GM12872 (cell line): ENCODE measurements at regions not wholly inside any gene's neighbourhood (a gene's known extent, or its start where the extent isn't known, plus 50 kb on each side); places are given as distances from the start of the nearest gene placed in this dataset.

Experiments used
- CTCF ChIP-seq: IDR thresholded peaks from 3 replicates; pipeline ENCODE4 v1.5.1; 2011; ENCODE audit warnings: low read depth, mild to moderate bottlenecking, low read length, moderate library complexity; ENCODE audit not compliant: insufficient read depth

- TF ChIP-seq CTCF = no peak
Measured at GRCh38 chr12:24678436-24678835, 270.5 kb downstream of the BCAT1 start.

- TF ChIP-seq CTCF = no peak
Measured at GRCh38 chr12:24668563-24668962, 280.3 kb downstream of the BCAT1 start.

- TF ChIP-seq CTCF = no peak
Measured at GRCh38 chr12:24664161-24664880, 284.6 kb downstream of the BCAT1 start.

GRCh38 chr12:24661657-24662096 is 287.2 kb downstream of the BCAT1 start:
- no peak for TF ChIP-seq CTCF

- TF ChIP-seq CTCF = no peak
Measured at GRCh38 chr12:24659016-24659415, 289.9 kb downstream of the BCAT1 start.

GRCh38 chr12:24649634-24650033 is 299.3 kb downstream of the BCAT1 start:
- no peak for TF ChIP-seq CTCF

GRCh38 chr12:24649209-24649608 is 299.7 kb downstream of the BCAT1 start:
- no peak for TF ChIP-seq CTCF
